HG03571 (cell line): ENCODE measurements at regions not wholly inside any gene's neighbourhood (a gene's known extent, or its start where the extent isn't known, plus 50 kb on each side); places are given as distances from the start of the nearest gene placed in this dataset.
"Not testable (repeated sequence)": the region's sequence is repeated elsewhere in the genome, so short reads cannot be mapped to it uniquely, and the experiment has no call there.

Experiments used
- ATAC-seq: cut with Tn5 transposase; IDR thresholded peaks from one replicate; pipeline ENCODE4 v1.9.1; 2021; ENCODE audit not compliant: unreplicated experiment

GRCh38 chr12:68422956-68423574, 90.9 kb upstream of the MDM1 start:
- ATAC-seq = no peak

GRCh38 chr12:68425998-68426397, 93.8 kb upstream of the MDM1 start:
- ATAC-seq = no peak

- no peak for ATAC-seq
Measured at GRCh38 chr12:68428211-68428610, 96.0 kb upstream of the MDM1 start.

GRCh38 chr12:68428724-68429501, 96.8 kb upstream of the MDM1 start:
- no peak for ATAC-seq

- no peak for ATAC-seq
Measured at GRCh38 chr12:68429696-68430095, 97.5 kb upstream of the MDM1 start.

- no peak for ATAC-seq
Measured at GRCh38 chr12:68431786-68432185, 99.6 kb upstream of the MDM1 start.

- no peak for ATAC-seq
Measured at GRCh38 chr12:68432622-68433021, 100.5 kb upstream of the MDM1 start.

- ATAC-seq = no peak
Measured at GRCh38 chr12:68434391-68435298, 102.5 kb upstream of the MDM1 start.

- ATAC-seq = no peak
Measured at GRCh38 chr12:68435299-68435637, 103.1 kb upstream of the MDM1 start.

GRCh38 chr12:68435816-68436215, 103.7 kb upstream of the MDM1 start:
- ATAC-seq = no peak

GRCh38 chr12:68438601-68439000, 106.4 kb upstream of the MDM1 start:
- ATAC-seq = no peak

GRCh38 chr12:68439368-68440045, 107.3 kb upstream of the MDM1 start:
- no peak for ATAC-seq

GRCh38 chr12:68440068-68440581, 108.0 kb upstream of the MDM1 start:
- no peak for ATAC-seq

GRCh38 chr12:68441167-68441566, 109.0 kb upstream of the MDM1 start:
- ATAC-seq = no peak

GRCh38 chr12:68442353-68442972, 110.3 kb upstream of the MDM1 start:
- ATAC-seq = not testable (repeated sequence)

GRCh38 chr12:68443695-68444094, 111.5 kb upstream of the MDM1 start:
- not testable (repeated sequence) for ATAC-seq

GRCh38 chr12:68445824-68446223, 113.7 kb upstream of the MDM1 start:
- no peak for ATAC-seq

GRCh38 chr12:68446384-68446783, 114.2 kb upstream of the MDM1 start:
- no peak for ATAC-seq

GRCh38 chr12:68446901-68447796, 115.0 kb upstream of the MDM1 start:
- ATAC-seq = no peak
